ENCODE measurements at regions not wholly inside any gene's neighbourhood (a gene's known extent, or its start where the extent isn't known, plus 50 kb on each side); places are given as distances from the start of the nearest gene placed in this dataset.

DNA sequence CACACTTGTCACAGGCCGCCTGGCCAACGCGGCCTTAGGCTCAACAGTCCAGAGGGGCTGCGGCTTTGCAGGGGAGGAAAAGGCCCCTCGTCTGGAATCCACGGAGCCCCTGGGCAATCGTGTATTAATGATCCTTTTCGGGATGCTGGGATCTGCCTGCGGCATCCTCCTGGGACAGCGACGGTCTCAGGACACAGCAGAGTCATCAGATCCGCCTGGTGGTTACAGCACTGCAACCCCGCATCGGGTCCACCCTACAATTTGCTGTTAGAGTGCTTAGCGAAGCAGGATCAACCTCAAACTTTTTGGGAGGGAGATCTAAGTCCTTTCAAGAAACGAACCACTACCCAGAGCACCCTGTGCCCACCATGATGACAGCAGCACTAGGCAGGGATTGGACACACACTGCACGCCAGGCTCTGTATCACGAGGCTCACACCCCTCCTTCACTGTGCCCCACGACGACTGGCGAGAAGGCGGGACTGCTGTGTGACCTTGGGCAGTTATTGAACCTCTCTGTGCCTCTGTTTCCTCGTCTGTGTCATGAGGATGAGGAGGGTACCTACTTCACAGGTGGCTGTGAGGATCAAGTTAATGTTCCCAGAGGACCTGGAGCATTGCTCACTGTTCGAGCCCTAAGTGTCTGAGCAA, 100.4 kb upstream of the COL5A1 start:
- Histone ChIP-seq H3K4me1 (peaks cover 0 to 40% (median 0%) of the 10 kb centered on the region in 12 donors), H3K4me3 (no peak overlapping the region), H3K27ac (no peak overlapping the region), H3K9me3 (no peaks in the 10 kb centered on the region), H3K36me3 (no peaks in the 10 kb centered on the region), H3K27me3 (peaks cover 0 to 9% (median 0%) of the 10 kb centered on the region in 9 donors)
- intact Hi-C loops (cut with DNase I): no loop called here
- 87 to 91% (median 90%) methylated on average over 23 to 24 of the region's 24 CpGs for WGBS, 4 donors
- no peak for ATAC-seq
- no peak for TF ChIP-seq POLR2A (IDR thresholded peaks at IDR 0.05)
- TF ChIP-seq, protein P1, sequence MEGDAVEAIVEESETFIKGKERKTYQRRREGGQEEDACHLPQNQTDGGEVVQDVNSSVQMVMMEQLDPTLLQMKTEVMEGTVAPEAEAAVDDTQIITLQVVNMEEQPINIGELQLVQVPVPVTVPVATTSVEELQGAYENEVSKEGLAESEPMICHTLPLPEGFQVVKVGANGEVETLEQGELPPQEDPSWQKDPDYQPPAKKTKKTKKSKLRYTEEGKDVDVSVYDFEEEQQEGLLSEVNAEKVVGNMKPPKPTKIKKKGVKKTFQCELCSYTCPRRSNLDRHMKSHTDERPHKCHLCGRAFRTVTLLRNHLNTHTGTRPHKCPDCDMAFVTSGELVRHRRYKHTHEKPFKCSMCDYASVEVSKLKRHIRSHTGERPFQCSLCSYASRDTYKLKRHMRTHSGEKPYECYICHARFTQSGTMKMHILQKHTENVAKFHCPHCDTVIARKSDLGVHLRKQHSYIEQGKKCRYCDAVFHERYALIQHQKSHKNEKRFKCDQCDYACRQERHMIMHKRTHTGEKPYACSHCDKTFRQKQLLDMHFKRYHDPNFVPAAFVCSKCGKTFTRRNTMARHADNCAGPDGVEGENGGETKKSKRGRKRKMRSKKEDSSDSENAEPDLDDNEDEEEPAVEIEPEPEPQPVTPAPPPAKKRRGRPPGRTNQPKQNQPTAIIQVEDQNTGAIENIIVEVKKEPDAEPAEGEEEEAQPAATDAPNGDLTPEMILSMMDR (IDR thresholded peaks at IDR 0.05): no peak
- peak in 1 of 5 donors; percentile 15 for DNase-seq

DNA sequence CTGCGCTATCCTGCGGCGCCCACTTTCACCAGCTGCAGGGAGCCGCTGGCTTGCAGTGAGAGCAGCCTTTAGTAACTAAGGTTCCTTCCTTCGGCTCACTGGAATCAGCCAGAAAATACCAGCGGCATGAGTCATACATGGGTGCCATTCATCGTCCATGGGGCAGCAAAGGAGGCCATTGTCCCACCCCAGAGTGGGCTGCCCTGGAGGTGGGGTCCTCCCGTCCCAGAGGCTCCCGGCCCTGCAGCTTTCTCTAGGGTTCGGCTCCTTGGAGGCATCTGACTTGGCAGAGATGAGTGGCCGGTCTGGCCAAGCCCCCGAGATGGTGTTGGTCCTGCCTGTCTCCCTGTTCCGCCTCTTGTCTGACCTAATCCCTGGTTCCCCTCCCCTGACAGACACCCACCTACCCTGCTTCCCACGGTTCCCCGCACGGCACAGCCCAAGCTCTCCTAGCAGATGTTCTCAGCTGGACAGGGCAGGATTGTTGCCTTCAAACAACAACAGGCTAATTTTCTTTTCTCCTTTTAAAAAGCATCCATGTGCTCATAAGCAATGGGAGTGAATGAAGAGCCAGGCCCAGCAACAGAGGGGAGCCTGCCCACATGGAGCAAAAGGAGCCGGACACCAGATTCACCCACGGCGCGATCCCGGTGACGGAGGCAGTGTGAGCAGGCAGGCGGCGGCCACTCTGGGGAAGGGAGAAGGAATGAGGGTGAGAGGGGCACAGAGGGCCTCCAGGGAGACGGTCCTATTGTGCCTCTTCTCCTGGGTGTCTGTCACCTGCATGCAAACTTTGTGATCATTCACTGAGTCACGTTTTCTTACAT, 97.0 kb upstream of the COL5A1 start:
- Histone ChIP-seq H3K9me3 (no peaks in the 10 kb centered on the region), H3K4me3 (no peak overlapping the region), H3K4me1 (peaks cover 0 to 26% (median 0%) of the 10 kb centered on the region in 12 donors), H3K27me3 (peaks cover 0 to 20% (median 2%) of the 10 kb centered on the region in 9 donors), H3K27ac (peak overlapping the region in 11 of 12 donors; percentile 0 to 82 (median 51)), H3K36me3 (no peaks in the 10 kb centered on the region)
- 67 to 81% (median 73%) methylated on average over 21 to 26 of the region's 26 CpGs for WGBS, 4 donors
- ATAC-seq (peak; percentile 21 to 87 (median 64)), DNase-seq (peak in 4 of 5 donors; percentile 50 to 74 (median 62))
- intact Hi-C loops (cut with DNase I): no loop called here
- TF ChIP-seq, protein P1 (IDR thresholded peaks at IDR 0.05): no peak
- TF ChIP-seq POLR2A (IDR thresholded peaks at IDR 0.05): no peak

DNA sequence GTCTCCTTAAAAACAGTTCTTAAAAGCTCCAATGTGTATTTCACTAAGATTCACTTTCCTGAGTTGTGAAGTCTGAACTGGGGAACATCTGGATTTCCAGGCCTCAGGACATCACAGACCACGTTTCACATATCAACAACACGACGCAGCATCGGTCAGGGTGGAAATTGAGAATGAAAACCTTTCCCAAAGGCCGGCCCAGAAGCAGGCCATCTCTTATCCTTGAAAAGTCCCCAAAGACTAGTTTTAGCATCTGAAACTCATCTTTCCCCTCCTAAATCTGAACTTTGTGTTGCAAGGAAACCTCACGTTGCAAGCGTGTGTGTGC, 96.4 kb upstream of the COL5A1 start:
- TF ChIP-seq, protein P1 (IDR thresholded peaks at IDR 0.05): no peak
- no peak for TF ChIP-seq POLR2A (IDR thresholded peaks at IDR 0.05)
- WGBS, 4 donors: 71 to 78% (median 75%) methylated on average over 7 of the region's 7 CpGs
- Histone ChIP-seq H3K4me3 (no peak overlapping the region), H3K27ac (peak overlapping the region in 10 of 12 donors; percentile 0 to 82 (median 54)), H3K27me3 (peaks cover 0 to 20% (median 2%) of the 10 kb centered on the region in 9 donors), H3K9me3 (no peaks in the 10 kb centered on the region), H3K36me3 (no peaks in the 10 kb centered on the region), H3K4me1 (peaks cover 0 to 23% (median 0%) of the 10 kb centered on the region in 12 donors)
- intact Hi-C loops (cut with DNase I): no loop called here
- DNase-seq: no peak
- ATAC-seq: no peak

All from heart left ventricle (tissue), 16 donors.